Ovary (tissue), 7 donors: ENCODE measurements at regions not wholly inside any gene's neighbourhood (a gene's known extent, or its start where the extent isn't known, plus 50 kb on each side); places are given as distances from the start of the nearest gene placed in this dataset.

Experiments
- DNase-seq, 5 donors: peaks; one replicate each; pipeline ENCODE4 v3.0.0-alpha.2; 2019 to 2020
- H3K27ac ChIP-seq, 2 donors: fragments of 200-600 bp; one replicate each; pipeline versions ENCODE4 v1.5.1 to v1.8.0; 2019 to 2022
- H3K27me3 ChIP-seq: fragments of 200-600 bp; one replicate; pipeline ENCODE4 v1.8.0; 2022
- H3K36me3 ChIP-seq: fragments of 200-600 bp; sonication (generic); one replicate; pipeline ENCODE4 v1.5.1; 2019
- H3K4me1 ChIP-seq: one replicate; pipeline ENCODE4 v1.8.1; 2013; ENCODE audit warnings: mild to moderate bottlenecking, moderate library complexity; ENCODE audit not compliant: insufficient read depth
- H3K4me3 ChIP-seq: fragments of 200-600 bp; sonication (generic); one replicate; pipeline ENCODE4 v1.5.1; 2017
- H3K9me3 ChIP-seq, 2 donors: fragments of 200-600 bp in 1 of 2; sonication (generic) in 1 of 2; one replicate each; pipeline versions ENCODE4 v1.5.1 to v1.8.1; 2013 to 2019; ENCODE audit warnings: mild to moderate bottlenecking in 1 of 2, moderate library complexity in 1 of 2
- EP300 ChIP-seq: sonication (generic); formaldehyde crosslinking; IDR thresholded peaks from one replicate; pipeline ENCODE4 v1.6.1; 2017; ENCODE audit warnings: antibody characterized with exemption
- POLR2A ChIP-seq: fragments of 450-650 bp; IDR thresholded peaks from one replicate; pipeline ENCODE4 v1.6.1; 2017; ENCODE audit warnings: antibody characterized with exemption, mild to moderate bottlenecking, moderate library complexity
- WGBS, 3 donors: extraction: QIAGEN DNeasy Blood & Tissue Kit in 1 of 3; methylation state at CpG; one replicate each; pipeline versions ENCODE4 v1.1.5 to v1.1.7; 2013 to 2017; 5-methylcytosine and 5-hydroxymethylcytosine counted together
- intact Hi-C, 4 donors: fragments of 100-400 bp; cut with DNase I; formaldehyde crosslinking; loops; one replicate each; pipeline versions ENCODE4 v1.11.0 to v1.15.1; 2022 to 2023
- TF ChIP-seq, protein P1 (sequence below), 3 donors: fragments of 450-650 bp in 2 of 3; fragments of 200-600 bp in 1 of 3; IDR thresholded peaks; one replicate each; pipeline versions ENCODE4 v1.5.1 to v1.8.0; 2016 to 2022; ENCODE audit warnings: antibody characterized with exemption in 3 of 3, mild to moderate bottlenecking in 1 of 3
- donor health status: DM: no; HTN: no; CAD: no; lungs with moderate emphysema.
- donor health status: DM: no; HTN: no; CAD: no.
- donor health status: Bipolar disorder and iron deficiency.
- donor health status: DM: no; HTN: no; CAD: no.
- donor health status: DM: yes; HTN: yes; CAD: no.

DNA sequence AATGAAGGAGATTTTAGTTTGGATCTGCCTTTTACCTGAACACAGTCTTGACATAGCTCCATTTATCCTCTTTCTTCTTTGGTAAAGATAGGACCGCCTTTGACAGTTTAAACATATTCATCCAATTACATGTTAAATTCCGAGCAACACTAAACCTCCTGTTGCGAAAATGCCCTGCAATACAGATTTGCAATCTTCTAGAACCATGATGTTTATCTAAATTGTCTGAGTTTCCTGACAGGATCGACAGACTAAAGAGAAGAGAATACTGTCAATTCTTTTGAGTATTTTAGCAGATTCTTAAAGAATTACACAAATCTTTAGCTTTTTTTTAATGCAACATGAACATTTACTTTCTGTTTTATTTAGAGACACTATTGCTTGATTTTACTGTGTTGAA lies 1145.5 kb downstream of the CDH11 start:
- Histone ChIP-seq H3K27me3 (no peaks in the 10 kb centered on the region), H3K27ac (no peak overlapping the region), H3K9me3 (no peaks in the 10 kb centered on the region), H3K4me3 (no peak overlapping the region), H3K36me3 (no peaks in the 10 kb centered on the region), H3K4me1 (no peaks in the 10 kb centered on the region)
- no peak for DNase-seq
- WGBS, 3 donors, result 84 to 90% (median 85%) methylated on average over 4 of the region's 4 CpGs
- intact Hi-C loops, result no loop called here
- no peak for TF ChIP-seq POLR2A
- TF ChIP-seq EP300, result no peak
- TF ChIP-seq, protein P1, sequence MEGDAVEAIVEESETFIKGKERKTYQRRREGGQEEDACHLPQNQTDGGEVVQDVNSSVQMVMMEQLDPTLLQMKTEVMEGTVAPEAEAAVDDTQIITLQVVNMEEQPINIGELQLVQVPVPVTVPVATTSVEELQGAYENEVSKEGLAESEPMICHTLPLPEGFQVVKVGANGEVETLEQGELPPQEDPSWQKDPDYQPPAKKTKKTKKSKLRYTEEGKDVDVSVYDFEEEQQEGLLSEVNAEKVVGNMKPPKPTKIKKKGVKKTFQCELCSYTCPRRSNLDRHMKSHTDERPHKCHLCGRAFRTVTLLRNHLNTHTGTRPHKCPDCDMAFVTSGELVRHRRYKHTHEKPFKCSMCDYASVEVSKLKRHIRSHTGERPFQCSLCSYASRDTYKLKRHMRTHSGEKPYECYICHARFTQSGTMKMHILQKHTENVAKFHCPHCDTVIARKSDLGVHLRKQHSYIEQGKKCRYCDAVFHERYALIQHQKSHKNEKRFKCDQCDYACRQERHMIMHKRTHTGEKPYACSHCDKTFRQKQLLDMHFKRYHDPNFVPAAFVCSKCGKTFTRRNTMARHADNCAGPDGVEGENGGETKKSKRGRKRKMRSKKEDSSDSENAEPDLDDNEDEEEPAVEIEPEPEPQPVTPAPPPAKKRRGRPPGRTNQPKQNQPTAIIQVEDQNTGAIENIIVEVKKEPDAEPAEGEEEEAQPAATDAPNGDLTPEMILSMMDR (IDR thresholded peaks at IDR 0.05), result no peak

DNA sequence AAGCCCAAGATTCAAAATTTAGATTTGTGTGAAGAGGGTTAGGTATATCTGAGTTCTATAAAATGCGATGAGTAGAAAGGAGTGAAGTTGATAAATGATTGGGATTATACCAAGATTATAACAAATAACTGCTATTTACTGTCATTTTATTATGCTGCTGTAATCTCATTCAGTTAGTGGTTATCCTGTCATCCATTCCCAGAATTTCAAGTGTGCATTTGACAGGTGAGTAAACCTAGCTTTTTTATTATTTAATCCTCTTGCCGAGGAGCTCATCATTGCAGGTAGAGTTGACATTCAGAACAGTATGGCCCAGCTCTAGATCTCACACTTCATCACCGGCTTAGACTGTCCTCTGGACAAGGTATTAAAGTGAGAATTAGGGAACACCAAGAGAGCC lies 1146.2 kb downstream of the CDH11 start:
- no peak for DNase-seq
- WGBS, 3 donors, result 90 to 96% (median 91%) methylated on average over 3 of the region's 3 CpGs
- Histone ChIP-seq H3K27ac (no peak overlapping the region), H3K4me3 (no peak overlapping the region), H3K27me3 (no peaks in the 10 kb centered on the region), H3K4me1 (no peaks in the 10 kb centered on the region), H3K9me3 (no peaks in the 10 kb centered on the region), H3K36me3 (no peaks in the 10 kb centered on the region)
- intact Hi-C loops, result no loop called here
- TF ChIP-seq EP300 (no peak), POLR2A (no peak)
- TF ChIP-seq, protein P1 (IDR thresholded peaks at IDR 0.05), result no peak

DNA sequence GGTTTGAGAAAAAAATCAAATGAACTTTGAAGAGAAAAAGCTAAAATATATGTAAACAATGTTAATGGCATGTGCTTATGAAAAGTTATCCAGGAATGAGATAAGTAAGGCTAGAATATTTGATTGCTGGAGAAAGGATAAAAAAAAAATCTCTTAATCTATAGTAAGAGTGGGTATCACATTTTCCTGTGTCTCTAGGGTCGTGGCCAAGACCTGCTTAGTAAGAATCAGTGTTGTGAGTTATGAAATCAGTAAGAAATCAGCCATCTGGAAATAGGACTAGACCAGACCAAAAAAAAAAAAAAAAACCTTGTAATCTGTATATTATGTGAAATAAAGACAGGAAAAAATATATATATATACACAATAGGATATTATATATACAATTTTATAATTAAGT lies 1153.9 kb downstream of the CDH11 start:
- intact Hi-C loops, result no loop called here
- no peaks in the 10 kb centered on the region for H3K36me3 ChIP-seq
- H3K9me3 ChIP-seq, result no peaks in the 10 kb centered on the region
- TF ChIP-seq, protein P1 (IDR thresholded peaks at IDR 0.05), result no peak
- TF ChIP-seq EP300, result no peak
- TF ChIP-seq POLR2A, result no peak
- H3K27ac ChIP-seq, result no peak overlapping the region
- H3K4me3 ChIP-seq, result no peak overlapping the region
- no peaks in the 10 kb centered on the region for H3K4me1 ChIP-seq
- 58 to 61% (median 61%) methylated on average over 1 of the region's 1 CpG for WGBS, 3 donors
- DNase-seq, result no peak
- H3K27me3 ChIP-seq, result no peaks in the 10 kb centered on the region

DNA sequence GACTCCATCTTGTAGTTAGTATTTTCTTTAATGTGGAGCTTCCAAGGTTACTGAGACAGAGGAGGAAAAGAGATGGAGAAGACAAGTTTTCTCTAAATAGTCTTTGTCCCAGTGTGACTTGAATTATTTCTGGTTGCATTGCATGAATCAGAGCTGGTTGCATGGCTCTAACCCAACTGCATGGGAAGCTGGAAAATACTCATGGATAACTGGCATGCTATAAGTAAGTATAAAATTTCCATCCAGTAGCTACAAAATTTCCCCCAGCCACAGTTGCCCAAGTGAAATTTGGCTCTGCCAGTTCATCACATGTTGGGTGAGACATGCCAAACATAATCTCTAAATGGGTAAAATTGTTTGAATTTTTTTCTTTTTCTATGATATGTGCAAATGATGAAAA lies 1161.5 kb downstream of the CDH11 start:
- Histone ChIP-seq H3K27me3 (no peaks in the 10 kb centered on the region), H3K4me3 (no peak overlapping the region), H3K27ac (no peak overlapping the region), H3K4me1 (no peaks in the 10 kb centered on the region), H3K36me3 (no peaks in the 10 kb centered on the region), H3K9me3 (no peaks in the 10 kb centered on the region)
- intact Hi-C loops, result no loop called here
- TF ChIP-seq, protein P1 (IDR thresholded peaks at IDR 0.05), result no peak
- TF ChIP-seq EP300, result no peak
- TF ChIP-seq POLR2A, result no peak
- DNase-seq, result no peak

DNA sequence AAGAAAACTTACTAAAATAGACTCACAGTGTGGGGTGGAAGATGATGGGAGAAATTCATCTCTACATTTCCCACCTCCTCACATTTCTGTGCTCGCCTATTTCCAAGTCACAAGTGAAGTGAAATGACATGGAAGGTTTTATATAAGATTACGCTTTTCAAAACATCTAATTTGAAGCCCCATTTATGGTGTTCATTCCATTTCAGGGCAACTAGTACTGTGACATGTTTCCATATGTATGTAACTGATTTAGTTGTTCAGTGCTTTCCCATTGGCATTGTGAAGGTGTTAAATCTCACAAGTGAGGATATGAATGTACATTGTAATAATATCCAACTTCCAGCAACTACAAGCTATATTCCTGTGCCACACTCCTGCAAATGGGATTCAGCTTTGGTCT lies 1174.8 kb downstream of the CDH11 start:
- no peak for DNase-seq
- Histone ChIP-seq H3K4me1 (no peaks in the 10 kb centered on the region), H3K9me3 (no peaks in the 10 kb centered on the region), H3K27me3 (no peaks in the 10 kb centered on the region), H3K4me3 (no peak overlapping the region), H3K36me3 (no peaks in the 10 kb centered on the region), H3K27ac (no peak overlapping the region)
- 92 to 95% (median 95%) methylated on average over 2 of the region's 2 CpGs for WGBS, 3 donors
- TF ChIP-seq, protein P1 (IDR thresholded peaks at IDR 0.05), result no peak
- TF ChIP-seq POLR2A (no peak), EP300 (no peak)
- intact Hi-C loops, result no loop called here
